ENCODE measurements at regions not wholly inside any gene's neighbourhood (a gene's known extent, or its start where the extent isn't known, plus 50 kb on each side); places are given as distances from the start of the nearest gene placed in this dataset.

GRCh38 chr6:24043848-24044247 lies 82.2 kb upstream of the NRSN1 start:
- TF ChIP-seq, protein P1, sequence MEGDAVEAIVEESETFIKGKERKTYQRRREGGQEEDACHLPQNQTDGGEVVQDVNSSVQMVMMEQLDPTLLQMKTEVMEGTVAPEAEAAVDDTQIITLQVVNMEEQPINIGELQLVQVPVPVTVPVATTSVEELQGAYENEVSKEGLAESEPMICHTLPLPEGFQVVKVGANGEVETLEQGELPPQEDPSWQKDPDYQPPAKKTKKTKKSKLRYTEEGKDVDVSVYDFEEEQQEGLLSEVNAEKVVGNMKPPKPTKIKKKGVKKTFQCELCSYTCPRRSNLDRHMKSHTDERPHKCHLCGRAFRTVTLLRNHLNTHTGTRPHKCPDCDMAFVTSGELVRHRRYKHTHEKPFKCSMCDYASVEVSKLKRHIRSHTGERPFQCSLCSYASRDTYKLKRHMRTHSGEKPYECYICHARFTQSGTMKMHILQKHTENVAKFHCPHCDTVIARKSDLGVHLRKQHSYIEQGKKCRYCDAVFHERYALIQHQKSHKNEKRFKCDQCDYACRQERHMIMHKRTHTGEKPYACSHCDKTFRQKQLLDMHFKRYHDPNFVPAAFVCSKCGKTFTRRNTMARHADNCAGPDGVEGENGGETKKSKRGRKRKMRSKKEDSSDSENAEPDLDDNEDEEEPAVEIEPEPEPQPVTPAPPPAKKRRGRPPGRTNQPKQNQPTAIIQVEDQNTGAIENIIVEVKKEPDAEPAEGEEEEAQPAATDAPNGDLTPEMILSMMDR (IDR thresholded peaks at IDR 0.05; ENCODE audit: borderline replicate concordance, insufficient read depth, low read depth, low read length) = no peak
- H3K4me3 ChIP-seq (ENCODE audit: low read depth, low read length) = no peak overlapping the region

DNA sequence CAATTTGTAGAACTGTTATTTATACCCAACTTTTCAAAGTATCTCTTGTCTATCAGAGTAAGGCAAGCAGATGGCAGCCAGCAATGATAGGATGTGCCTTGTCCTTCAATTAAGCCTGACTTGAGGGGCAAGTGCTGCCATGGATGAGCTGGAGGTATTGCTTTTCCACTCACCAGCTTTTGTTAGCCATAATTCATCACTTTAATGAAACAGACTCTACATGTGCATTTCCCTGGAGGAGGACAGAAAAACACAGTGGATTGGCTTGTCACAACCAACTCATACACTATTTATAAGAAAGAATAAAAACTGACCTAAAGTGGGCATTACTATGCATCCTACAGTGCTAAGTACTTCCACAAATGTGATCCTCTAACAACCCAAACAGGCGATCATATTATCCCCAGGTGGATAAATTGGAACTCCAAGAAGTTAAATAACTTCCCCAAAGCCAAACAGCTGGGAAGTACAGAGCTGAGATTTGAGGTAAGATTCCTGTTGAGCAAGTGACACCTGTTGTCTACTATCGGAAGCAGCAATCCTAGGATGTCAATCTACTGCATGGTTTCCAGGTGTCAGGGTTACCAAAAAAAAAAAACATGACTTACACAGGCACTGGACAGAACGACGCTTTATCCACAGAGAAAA lies 73.9 kb upstream of the NRSN1 start:
- no peak overlapping the region for H3K4me3 ChIP-seq (ENCODE audit: low read depth, low read length)
- TF ChIP-seq, protein P1 (IDR thresholded peaks at IDR 0.05; ENCODE audit: borderline replicate concordance, insufficient read depth, low read depth, low read length) = no peak

- TF ChIP-seq, protein P1 (IDR thresholded peaks at IDR 0.05; ENCODE audit: borderline replicate concordance, insufficient read depth, low read depth, low read length) = no peak
Observed at GRCh38 chr6:24052590-24052961, 73.4 kb upstream of the NRSN1 start.

DNA sequence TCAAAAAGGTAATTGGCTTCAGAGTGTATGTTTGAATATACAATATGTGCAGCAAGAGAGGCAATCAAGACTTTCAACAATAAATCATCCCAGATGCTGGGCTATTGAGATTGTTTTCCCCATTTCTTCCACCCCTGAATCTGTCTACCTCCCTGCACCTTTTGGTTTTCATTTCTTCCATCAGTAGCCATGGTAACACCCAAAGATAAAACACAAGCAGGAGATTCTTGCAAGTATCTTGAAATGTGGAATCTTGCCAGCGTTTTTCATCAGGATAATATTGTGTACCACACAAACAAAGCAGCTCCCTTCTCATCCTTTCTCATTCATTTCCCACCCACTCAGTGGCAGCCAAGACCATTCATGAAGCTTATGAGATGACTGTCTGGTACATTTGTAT lies 73.0 kb upstream of the NRSN1 start:
- no peak overlapping the region for H3K4me3 ChIP-seq (ENCODE audit: low read depth, low read length)
- TF ChIP-seq, protein P1 (IDR thresholded peaks at IDR 0.05; ENCODE audit: borderline replicate concordance, insufficient read depth, low read depth, low read length) = no peak

More at GRCh38 chr6:24052590-24052961, 73.4 kb upstream of the NRSN1 start:
- no peak overlapping the region for H3K4me3 ChIP-seq (ENCODE audit: low read depth, low read length)

DNA sequence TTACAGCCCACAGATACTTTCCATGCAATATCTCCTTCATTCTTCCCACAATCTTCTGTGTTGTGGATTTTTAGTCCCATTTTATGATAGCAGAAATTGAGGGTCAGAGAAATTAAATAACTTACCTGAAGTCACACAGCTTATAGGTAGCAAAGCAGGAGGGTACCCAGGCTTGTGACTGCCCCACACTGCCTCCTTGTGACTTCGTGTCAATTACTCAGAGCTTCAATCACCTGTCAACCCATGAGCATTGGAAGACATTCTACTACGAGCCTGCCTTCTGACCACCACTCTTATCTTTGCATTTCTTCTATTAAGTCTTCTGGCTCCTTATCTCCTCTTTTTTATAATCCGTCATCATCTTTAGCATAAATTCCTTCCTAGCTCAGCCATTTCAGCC lies 71.6 kb upstream of the NRSN1 start:
- H3K4me3 ChIP-seq (ENCODE audit: low read depth, low read length) = no peak overlapping the region
- TF ChIP-seq, protein P1 (IDR thresholded peaks at IDR 0.05; ENCODE audit: borderline replicate concordance, insufficient read depth, low read depth, low read length) = no peak

GRCh38 chr6:24056567-24056966 lies 69.4 kb upstream of the NRSN1 start:
- TF ChIP-seq, protein P1 (IDR thresholded peaks at IDR 0.05; ENCODE audit: borderline replicate concordance, insufficient read depth, low read depth, low read length) = no peak

GRCh38 chr6:24057030-24057429 lies 69.0 kb upstream of the NRSN1 start:
- TF ChIP-seq, protein P1 (IDR thresholded peaks at IDR 0.05; ENCODE audit: borderline replicate concordance, insufficient read depth, low read depth, low read length) = no peak
- no peak overlapping the region for H3K4me3 ChIP-seq (ENCODE audit: low read depth, low read length)

More at GRCh38 chr6:24056567-24056966, 69.4 kb upstream of the NRSN1 start:
- no peak overlapping the region for H3K4me3 ChIP-seq (ENCODE audit: low read depth, low read length)

Data from GM12875 (cell line).